HG03097 (cell line): ENCODE measurements at regions not wholly inside any gene's neighbourhood (a gene's known extent, or its start where the extent isn't known, plus 50 kb on each side); places are given as distances from the start of the nearest gene placed in this dataset.
"Not testable (repeated sequence)": the region's sequence is repeated elsewhere in the genome, so short reads cannot be mapped to it uniquely, and the experiment has no call there.

Source experiments
- ATAC-seq: cut with Tn5 transposase; IDR thresholded peaks from one replicate; pipeline ENCODE4 v1.9.1; 2021; ENCODE audit not compliant: unreplicated experiment, low FRiP score

DNA sequence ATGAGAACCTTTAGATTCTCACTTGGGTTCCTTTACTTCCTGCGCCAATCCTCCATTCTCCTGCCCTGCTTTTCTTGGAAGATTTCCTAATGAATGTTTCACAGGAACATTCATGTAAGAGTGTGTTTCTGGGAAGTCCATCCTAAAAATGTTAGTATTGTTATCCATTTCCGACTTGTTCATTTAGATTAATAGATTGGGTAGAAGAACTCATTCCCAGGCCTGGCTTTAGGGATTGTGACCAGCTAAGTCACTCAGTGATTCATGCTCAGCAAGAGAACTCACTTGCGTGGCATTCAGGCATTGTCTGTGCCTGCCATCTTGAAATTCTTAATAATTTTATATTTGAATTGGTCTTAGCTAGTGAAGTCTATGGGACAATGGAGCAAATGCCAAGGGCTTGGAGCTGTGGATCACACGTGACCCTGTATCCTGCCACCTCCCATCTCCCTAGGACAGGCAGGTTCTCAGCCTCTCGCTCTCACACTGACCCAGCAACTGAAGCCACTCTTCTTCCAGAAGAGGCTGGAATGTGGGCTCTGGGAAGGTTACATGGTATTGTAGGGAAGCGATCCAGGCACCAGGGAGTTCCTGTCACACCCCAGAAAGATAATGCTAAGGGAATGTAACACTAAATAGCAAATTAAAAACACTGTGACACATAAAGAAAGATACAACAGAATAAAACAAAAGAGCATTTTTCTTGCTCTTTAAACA lies 562.1 kb downstream of the TMA16 start:
- ATAC-seq: no peak

DNA sequence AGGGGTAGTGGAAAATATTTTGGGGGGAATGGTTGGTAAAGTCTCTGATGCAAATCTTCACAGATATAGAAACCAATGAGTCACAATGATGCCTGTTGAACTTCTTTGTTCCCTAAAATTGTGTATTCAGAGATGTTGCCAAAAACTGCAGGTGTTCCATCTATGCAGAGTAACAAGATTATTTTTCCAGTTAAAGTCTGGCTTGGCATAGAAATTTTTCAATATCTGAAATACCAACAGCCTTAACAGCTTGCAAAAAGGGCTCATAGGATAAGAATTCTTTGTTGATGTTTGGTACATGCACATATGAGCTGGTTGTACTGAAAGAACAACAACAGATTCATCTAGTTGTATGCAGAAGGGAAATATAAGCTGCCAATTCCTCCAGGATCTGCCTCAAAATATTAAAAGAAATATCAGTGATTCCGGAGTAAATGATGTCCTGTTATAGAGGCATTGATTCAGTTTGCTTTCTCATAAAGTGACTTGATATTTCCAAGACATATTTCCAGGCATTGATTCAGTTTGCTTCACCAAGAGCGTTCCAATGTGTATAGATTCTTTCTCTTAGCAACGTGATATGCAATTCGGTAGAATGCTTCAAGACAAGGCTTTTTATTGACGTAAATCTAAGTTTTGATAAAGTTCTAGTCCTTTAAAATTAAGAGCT lies 564.4 kb downstream of the TMA16 start:
- no peak for ATAC-seq

DNA sequence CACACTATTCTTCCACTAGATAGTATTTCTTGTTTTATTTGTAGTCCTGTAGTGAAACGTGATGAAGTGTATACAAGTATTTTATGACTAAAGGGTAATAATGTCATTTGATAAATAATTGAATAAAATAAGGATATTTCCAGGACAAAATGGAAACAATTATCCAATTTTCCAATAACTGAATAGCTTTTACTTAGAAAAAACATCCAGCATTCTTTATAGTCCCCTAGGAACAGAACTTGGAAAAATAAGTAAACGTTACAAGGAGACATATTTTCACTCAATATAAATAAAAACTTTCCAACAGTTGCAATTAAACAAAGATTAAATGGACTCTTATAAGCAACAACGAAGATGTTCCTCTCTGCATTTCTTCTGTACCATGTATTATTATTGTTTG lies 566.0 kb downstream of the TMA16 start:
- ATAC-seq: no peak

GRCh38 chr4:164068392-164068791 lies 573.9 kb downstream of the TMA16 start:
- ATAC-seq: no peak

DNA sequence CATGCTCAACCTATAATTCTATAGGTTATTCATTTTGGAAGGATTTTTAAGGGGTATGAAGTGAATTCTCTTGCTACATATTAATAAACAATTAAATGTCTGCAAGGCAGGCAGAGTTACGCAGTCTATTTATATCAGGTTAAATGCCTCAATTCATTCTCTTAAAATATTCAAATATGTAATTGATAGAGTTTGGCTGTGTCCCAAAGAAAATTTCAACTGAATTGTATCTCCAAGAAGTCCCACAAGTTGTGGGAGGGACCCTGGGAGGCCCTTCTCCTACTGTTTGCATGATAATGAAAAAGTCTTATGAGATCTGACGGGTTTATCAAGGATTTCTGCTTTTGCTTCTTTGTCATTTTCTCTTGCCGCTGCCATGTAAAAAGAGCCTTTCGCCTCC lies 576.1 kb downstream of the TMA16 start:
- no peak for ATAC-seq

GRCh38 chr4:164081371-164081770 lies 586.9 kb downstream of the TMA16 start:
- no peak for ATAC-seq

GRCh38 chr4:164081801-164082200 lies 587.3 kb downstream of the TMA16 start:
- ATAC-seq: no peak

DNA sequence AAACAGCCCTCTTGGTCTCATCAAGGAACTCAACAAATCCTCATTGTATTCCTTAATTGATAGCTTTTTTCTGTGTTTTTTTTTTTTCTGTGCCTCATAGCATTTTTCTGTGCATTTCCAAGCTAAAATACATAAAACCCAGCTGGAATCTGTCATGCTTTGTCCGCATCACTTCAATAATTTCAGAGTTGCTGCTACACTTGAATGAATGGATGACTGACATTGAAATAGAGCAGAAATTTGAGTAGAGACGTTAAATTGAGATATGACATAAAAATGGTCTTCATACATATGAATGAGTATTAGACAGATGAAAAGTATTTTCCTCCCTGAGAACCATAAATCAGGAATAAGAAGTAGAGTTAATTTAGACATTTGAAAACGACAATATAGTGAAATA lies 593.2 kb downstream of the TMA16 start:
- no peak for ATAC-seq

DNA sequence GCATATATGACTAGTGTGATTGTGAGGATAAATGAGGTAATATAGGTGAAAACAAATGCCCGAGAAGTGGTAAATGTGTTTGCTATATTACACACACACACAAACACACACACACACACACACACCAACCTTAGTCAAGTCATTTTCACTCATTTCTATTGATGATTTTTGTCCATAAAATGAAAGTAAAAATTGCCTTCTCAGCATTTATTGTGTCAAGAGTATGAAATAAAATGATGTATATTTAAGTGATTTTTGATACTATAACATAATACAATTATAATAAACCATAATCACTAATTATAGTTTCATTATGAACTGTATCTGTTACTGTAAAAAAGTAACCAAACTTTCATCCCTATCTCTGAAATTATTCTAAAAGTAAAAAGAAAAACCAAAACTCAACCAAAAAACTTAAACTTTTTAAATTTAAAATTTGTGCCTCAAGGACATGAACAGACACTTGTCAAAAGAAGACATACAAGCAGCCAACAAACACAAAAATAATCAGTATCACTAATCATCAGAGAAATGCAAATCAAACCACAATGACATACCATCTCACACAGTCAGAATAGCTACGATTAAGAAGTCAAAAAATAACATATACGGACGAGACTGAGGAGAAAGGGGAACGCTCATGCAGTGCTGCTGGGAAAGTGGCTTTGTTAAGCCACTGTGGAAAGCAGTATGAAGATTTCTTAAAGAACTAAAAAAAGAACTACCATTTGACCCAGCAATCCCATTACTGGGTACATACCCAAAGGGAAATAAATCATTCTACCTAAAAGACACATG lies 601.0 kb downstream of the TMA16 start:
- ATAC-seq: no peak

- no peak for ATAC-seq
Observed at GRCh38 chr4:164096766-164097518, 602.5 kb downstream of the TMA16 start.

GRCh38 chr4:164100741-164101365 lies 606.4 kb downstream of the TMA16 start:
- ATAC-seq: not testable (repeated sequence)

- ATAC-seq: no peak
Observed at GRCh38 chr4:164108971-164109370, 614.5 kb downstream of the TMA16 start.

DNA sequence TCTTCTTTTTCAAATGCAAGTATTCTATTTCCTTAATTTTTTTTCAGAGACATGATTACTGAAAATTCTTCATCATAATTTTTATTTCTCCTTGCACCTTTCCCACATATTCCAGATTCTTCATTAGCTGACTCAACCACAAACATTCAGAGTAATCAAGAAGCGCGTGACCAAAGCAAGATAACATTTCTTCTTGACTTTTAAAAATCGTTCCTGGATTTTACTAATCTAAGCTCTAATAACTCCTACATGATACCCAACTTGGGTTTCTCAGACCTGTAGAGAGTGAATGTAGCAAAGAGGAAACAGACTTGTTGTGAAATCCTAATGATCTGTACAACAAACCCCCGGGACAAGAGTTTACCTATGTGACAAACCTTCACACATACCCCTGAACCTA lies 615.0 kb downstream of the TMA16 start:
- ATAC-seq: no peak

DNA sequence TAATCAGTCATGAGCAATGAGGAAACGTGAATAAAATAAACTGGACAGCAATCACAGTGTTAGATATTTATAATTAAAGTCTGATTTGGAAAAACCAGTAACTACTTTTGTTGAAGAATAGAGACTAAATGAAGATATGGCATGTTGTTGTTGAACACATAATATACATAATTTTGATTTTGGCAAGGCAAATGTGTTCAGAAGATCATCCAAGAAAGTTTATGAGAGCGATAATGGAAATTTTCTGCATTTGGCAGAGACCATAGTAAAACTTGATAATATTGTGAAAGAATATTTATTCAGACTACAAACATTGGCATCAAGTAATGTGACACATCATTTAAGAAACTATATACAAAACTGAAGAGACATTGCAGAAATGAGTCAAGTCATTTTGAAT lies 620.7 kb downstream of the TMA16 start:
- ATAC-seq: no peak

- no peak for ATAC-seq
Observed at GRCh38 chr4:164116286-164116685, 621.8 kb downstream of the TMA16 start.

GRCh38 chr4:164134388-164134787 lies 619.5 kb upstream of the SMIM31 start:
- ATAC-seq: no peak

DNA sequence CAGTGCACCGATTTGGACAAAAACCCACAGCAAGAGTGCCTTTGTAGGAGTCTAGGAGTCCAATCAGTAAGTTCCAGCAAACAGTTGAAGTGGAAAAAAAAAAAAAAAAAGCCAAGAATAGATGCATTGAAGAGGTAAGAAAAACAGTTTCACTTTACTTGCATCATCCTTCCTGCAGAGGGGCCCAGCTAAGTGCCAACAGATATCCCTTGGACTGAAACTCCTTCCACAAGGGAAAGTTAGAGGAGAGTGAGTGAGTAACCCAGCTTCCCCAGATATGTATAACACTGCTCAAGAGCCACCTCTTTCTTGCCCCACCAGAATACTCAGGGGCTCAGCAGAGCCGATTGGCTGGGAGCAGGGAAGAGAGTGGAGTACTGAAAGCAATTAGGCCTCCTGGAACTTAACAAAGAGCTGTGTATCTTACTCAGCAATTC lies 617.7 kb upstream of the SMIM31 start:
- ATAC-seq: no peak

GRCh38 chr4:164138521-164138920 lies 615.4 kb upstream of the SMIM31 start:
- no peak for ATAC-seq

- no peak for ATAC-seq
Observed at GRCh38 chr4:164139291-164139690, 614.6 kb upstream of the SMIM31 start.

GRCh38 chr4:164141755-164142375 lies 612.1 kb upstream of the SMIM31 start:
- not testable (repeated sequence) for ATAC-seq
